Osteocyte (in vitro differentiated cells): ENCODE measurements at regions not wholly inside any gene's neighbourhood (a gene's known extent, or its start where the extent isn't known, plus 50 kb on each side); places are given as distances from the start of the nearest gene placed in this dataset.

Experiments
- DNase-seq: peaks from one replicate; pipeline ENCODE4 v3.0.0; 2021; ENCODE audit warnings: mixed read lengths; ENCODE audit not compliant: unreplicated experiment; ENCODE audit errors: extremely low spot score
- H3K27ac Mint-ChIP-seq: one replicate; pipeline ENCODE4 v1.8.0; 2021; ENCODE audit warnings: mild to moderate bottlenecking, mixed read lengths; ENCODE audit not compliant: unreplicated experiment
- H3K27me3 Mint-ChIP-seq: one replicate; pipeline ENCODE4 v1.8.0; 2021; ENCODE audit warnings: mixed read lengths; ENCODE audit not compliant: unreplicated experiment
- H3K36me3 Mint-ChIP-seq: one replicate; pipeline ENCODE4 v1.8.0; 2021; ENCODE audit warnings: mixed read lengths; ENCODE audit not compliant: unreplicated experiment
- H3K4me1 Mint-ChIP-seq: one replicate; pipeline ENCODE4 v1.8.0; 2021; ENCODE audit warnings: mixed read lengths; ENCODE audit not compliant: unreplicated experiment
- H3K4me3 Mint-ChIP-seq: one replicate; pipeline ENCODE4 v1.8.0; 2021; ENCODE audit warnings: mild to moderate bottlenecking, moderate library complexity, mixed read lengths; ENCODE audit not compliant: unreplicated experiment
- H3K9me3 Mint-ChIP-seq: one replicate; pipeline ENCODE4 v1.8.0; 2021; ENCODE audit warnings: mixed read lengths; ENCODE audit not compliant: unreplicated experiment
- TF ChIP-seq, protein P1 (sequence below): fragments of 200-600 bp; sonication (generic); IDR thresholded peaks from 2 replicates; pipeline ENCODE4 v1.5.0; 2021; ENCODE audit warnings: antibody characterized with exemption, mild to moderate bottlenecking, moderate library complexity

- Mint-ChIP-seq H3K4me1 (no peaks in the 10 kb centered on the region), H3K27ac (no peak overlapping the region), H3K36me3 (no peaks in the 10 kb centered on the region), H3K9me3 (peaks cover 23% of the 10 kb centered on the region), H3K4me3 (no peak overlapping the region), H3K27me3 (no peaks in the 10 kb centered on the region)
- TF ChIP-seq, protein P1, sequence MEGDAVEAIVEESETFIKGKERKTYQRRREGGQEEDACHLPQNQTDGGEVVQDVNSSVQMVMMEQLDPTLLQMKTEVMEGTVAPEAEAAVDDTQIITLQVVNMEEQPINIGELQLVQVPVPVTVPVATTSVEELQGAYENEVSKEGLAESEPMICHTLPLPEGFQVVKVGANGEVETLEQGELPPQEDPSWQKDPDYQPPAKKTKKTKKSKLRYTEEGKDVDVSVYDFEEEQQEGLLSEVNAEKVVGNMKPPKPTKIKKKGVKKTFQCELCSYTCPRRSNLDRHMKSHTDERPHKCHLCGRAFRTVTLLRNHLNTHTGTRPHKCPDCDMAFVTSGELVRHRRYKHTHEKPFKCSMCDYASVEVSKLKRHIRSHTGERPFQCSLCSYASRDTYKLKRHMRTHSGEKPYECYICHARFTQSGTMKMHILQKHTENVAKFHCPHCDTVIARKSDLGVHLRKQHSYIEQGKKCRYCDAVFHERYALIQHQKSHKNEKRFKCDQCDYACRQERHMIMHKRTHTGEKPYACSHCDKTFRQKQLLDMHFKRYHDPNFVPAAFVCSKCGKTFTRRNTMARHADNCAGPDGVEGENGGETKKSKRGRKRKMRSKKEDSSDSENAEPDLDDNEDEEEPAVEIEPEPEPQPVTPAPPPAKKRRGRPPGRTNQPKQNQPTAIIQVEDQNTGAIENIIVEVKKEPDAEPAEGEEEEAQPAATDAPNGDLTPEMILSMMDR: no peak
- DNase-seq: no peak
Observed at GRCh38 chr18:71025505-71026225, 736.8 kb downstream of the SOCS6 start.

GRCh38 chr18:71022389-71022788, 733.5 kb downstream of the SOCS6 start:
- Mint-ChIP-seq H3K9me3 (peaks cover 38% of the 10 kb centered on the region), H3K27me3 (no peaks in the 10 kb centered on the region), H3K27ac (no peak overlapping the region), H3K4me1 (no peaks in the 10 kb centered on the region), H3K4me3 (no peak overlapping the region), H3K36me3 (no peaks in the 10 kb centered on the region)
- TF ChIP-seq, protein P1: no peak
- DNase-seq: no peak

DNA sequence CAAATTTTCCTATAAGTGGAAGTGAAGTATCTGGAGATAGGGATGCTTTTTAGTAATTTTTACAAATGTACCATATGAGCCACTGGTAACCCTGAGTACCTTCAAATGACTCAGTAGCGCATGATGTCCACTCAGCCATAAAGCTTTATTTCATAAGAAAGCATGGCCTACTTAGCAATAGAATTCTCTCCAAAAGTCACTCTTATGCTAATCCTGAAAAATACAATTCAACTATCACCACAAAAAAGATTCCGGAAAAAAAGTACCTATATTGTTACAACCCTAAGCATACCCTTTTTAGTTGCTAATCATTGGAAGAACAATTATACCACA, 732.2 kb downstream of the SOCS6 start:
- H3K4me1 Mint-ChIP-seq: no peaks in the 10 kb centered on the region
- TF ChIP-seq, protein P1: no peak
- H3K36me3 Mint-ChIP-seq: no peaks in the 10 kb centered on the region
- H3K27ac Mint-ChIP-seq: no peak overlapping the region
- DNase-seq: no peak
- no peak overlapping the region for H3K4me3 Mint-ChIP-seq
- peaks cover 40% of the 10 kb centered on the region for H3K9me3 Mint-ChIP-seq
- no peaks in the 10 kb centered on the region for H3K27me3 Mint-ChIP-seq

- TF ChIP-seq, protein P1: no peak
- Mint-ChIP-seq H3K4me3 (no peak overlapping the region), H3K36me3 (no peaks in the 10 kb centered on the region), H3K27me3 (no peaks in the 10 kb centered on the region), H3K9me3 (peaks cover 40% of the 10 kb centered on the region), H3K27ac (no peak overlapping the region), H3K4me1 (no peaks in the 10 kb centered on the region)
- DNase-seq: no peak
Observed at GRCh38 chr18:71020342-71021029, 731.6 kb downstream of the SOCS6 start.

DNA sequence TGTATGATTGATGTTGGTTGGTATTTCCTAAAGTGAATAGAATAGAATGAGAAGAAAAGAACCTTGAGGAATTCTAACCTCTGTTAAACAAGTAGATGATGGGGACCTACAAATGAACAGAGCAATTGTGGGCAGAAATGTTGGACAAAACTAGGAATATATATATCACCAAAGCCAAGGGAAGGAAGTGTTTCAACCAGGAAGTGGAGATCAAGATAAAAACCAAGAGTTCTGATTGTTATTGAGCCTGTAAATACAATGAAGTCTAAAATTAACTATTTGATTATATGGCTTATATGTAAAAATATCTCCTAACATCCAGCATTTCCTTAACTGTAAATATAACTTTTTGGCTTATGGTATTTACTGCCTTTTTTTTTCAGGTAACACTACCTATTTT, 730.0 kb downstream of the SOCS6 start:
- Mint-ChIP-seq H3K4me1 (no peaks in the 10 kb centered on the region), H3K36me3 (no peaks in the 10 kb centered on the region), H3K27me3 (no peaks in the 10 kb centered on the region), H3K4me3 (no peak overlapping the region), H3K9me3 (peaks cover 40% of the 10 kb centered on the region), H3K27ac (no peak overlapping the region)
- TF ChIP-seq, protein P1: no peak
- DNase-seq: no peak
